Osteocyte (in vitro differentiated cells): ENCODE measurements at regions not wholly inside any gene's neighbourhood (a gene's known extent, or its start where the extent isn't known, plus 50 kb on each side); places are given as distances from the start of the nearest gene placed in this dataset.

ENCODE experiments used
- DNase-seq: peaks from one replicate; pipeline ENCODE4 v3.0.0; 2021; ENCODE audit warnings: mixed read lengths; ENCODE audit not compliant: unreplicated experiment; ENCODE audit errors: extremely low spot score
- H3K27ac Mint-ChIP-seq: one replicate; pipeline ENCODE4 v1.8.0; 2021; ENCODE audit warnings: mild to moderate bottlenecking, mixed read lengths; ENCODE audit not compliant: unreplicated experiment
- H3K27me3 Mint-ChIP-seq: one replicate; pipeline ENCODE4 v1.8.0; 2021; ENCODE audit warnings: mixed read lengths; ENCODE audit not compliant: unreplicated experiment
- H3K36me3 Mint-ChIP-seq: one replicate; pipeline ENCODE4 v1.8.0; 2021; ENCODE audit warnings: mixed read lengths; ENCODE audit not compliant: unreplicated experiment
- H3K4me1 Mint-ChIP-seq: one replicate; pipeline ENCODE4 v1.8.0; 2021; ENCODE audit warnings: mixed read lengths; ENCODE audit not compliant: unreplicated experiment
- H3K4me3 Mint-ChIP-seq: one replicate; pipeline ENCODE4 v1.8.0; 2021; ENCODE audit warnings: mild to moderate bottlenecking, moderate library complexity, mixed read lengths; ENCODE audit not compliant: unreplicated experiment
- H3K9me3 Mint-ChIP-seq: one replicate; pipeline ENCODE4 v1.8.0; 2021; ENCODE audit warnings: mixed read lengths; ENCODE audit not compliant: unreplicated experiment
- CTCF ChIP-seq: fragments of 200-600 bp; sonication (generic); IDR thresholded peaks from 2 replicates; pipeline ENCODE4 v1.5.0; 2021; ENCODE audit warnings: antibody characterized with exemption, mild to moderate bottlenecking, moderate library complexity

DNA sequence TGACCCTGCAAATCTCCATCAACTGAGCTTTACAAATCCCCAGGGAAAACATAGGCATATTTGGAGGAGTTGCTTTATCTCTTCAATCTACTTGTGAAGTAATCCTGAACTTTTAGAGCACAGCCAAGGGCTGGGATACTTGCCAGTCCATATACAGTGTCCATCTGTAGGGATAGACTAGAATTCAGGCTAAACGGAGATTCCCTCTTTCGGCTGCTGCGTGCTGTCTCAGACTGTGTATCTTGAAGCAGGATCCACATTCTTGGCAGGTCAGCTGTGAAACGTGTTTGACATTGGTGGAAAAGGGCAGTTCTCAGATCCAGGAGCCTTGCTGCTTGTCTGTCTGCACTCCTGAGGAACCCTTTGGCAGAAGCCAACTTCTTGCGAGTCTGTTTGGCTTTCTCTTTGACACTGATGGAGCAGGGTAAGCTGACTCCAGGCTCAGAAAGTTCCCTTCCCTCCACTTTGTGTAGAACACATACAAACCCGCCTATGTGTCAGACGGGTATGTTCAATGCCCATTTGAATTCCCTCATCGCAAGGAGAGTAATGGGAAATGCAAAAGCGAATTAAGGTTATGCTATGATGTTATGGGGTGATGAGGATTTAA, 221.8 kb downstream of the MAP2K4 start:
- Mint-ChIP-seq H3K27me3 (peaks cover 5% of the 10 kb centered on the region), H3K4me3 (no peak overlapping the region), H3K36me3 (no peaks in the 10 kb centered on the region), H3K9me3 (no peaks in the 10 kb centered on the region), H3K4me1 (no peaks in the 10 kb centered on the region), H3K27ac (no peak overlapping the region)
- DNase-seq, result no peak
- TF ChIP-seq CTCF, result no peak

GRCh38 chr17:12247761-12248160, 227.1 kb downstream of the MAP2K4 start:
- TF ChIP-seq CTCF, result no peak
- Mint-ChIP-seq H3K4me1 (no peaks in the 10 kb centered on the region), H3K36me3 (no peaks in the 10 kb centered on the region), H3K27me3 (peaks cover 5% of the 10 kb centered on the region), H3K4me3 (no peak overlapping the region), H3K9me3 (no peaks in the 10 kb centered on the region), H3K27ac (no peak overlapping the region)
- no peak for DNase-seq

DNA sequence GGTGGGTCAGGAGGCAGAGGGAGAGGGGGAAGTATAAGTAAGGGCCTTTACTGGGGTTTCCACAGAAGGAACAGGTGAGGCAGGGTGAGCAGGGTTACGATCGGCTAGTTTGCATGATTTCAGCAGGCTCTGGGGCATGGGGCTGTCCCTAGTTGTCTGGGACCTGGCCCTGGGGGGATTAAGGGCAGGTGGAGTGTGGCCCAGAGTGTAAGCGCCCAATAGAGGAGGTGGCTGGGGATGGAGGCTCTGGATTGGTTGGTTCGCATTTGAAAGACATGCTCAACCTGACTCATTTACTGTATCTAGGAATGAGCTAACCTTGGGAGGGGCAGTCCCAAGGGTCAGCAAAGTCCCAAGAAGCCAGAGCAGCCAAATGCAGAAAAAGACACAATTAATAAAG, 230.3 kb downstream of the MAP2K4 start:
- Mint-ChIP-seq H3K4me3 (no peak overlapping the region), H3K9me3 (no peaks in the 10 kb centered on the region), H3K36me3 (no peaks in the 10 kb centered on the region), H3K27me3 (no peaks in the 10 kb centered on the region), H3K4me1 (no peaks in the 10 kb centered on the region), H3K27ac (no peak overlapping the region)
- no peak for TF ChIP-seq CTCF
- no peak for DNase-seq

DNA sequence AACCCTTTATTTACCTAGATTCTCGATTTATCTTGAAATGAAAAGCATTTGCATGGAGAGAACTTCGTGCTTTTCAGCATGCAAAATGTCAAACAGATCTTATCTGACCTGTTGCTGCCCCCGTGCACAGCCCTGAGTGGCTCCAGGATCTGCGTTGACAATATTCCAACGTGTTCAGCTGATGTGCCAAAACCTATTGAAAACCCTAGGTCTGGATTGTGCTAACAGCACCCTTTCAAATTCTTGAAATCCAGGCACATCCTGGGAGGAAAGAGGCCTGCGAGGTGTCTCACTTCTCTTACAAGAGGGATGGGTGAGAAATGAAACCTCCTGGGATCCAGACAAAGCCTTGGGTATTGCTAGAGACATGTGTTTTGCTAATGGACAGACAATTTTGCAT, 231.8 kb downstream of the MAP2K4 start:
- DNase-seq, result no peak
- no peak overlapping the region for H3K4me3 Mint-ChIP-seq
- H3K27ac Mint-ChIP-seq, result no peak overlapping the region
- no peak for TF ChIP-seq CTCF
- peaks cover 4% of the 10 kb centered on the region for H3K4me1 Mint-ChIP-seq
- no peaks in the 10 kb centered on the region for H3K36me3 Mint-ChIP-seq
- no peaks in the 10 kb centered on the region for H3K27me3 Mint-ChIP-seq
- H3K9me3 Mint-ChIP-seq, result no peaks in the 10 kb centered on the region

DNA sequence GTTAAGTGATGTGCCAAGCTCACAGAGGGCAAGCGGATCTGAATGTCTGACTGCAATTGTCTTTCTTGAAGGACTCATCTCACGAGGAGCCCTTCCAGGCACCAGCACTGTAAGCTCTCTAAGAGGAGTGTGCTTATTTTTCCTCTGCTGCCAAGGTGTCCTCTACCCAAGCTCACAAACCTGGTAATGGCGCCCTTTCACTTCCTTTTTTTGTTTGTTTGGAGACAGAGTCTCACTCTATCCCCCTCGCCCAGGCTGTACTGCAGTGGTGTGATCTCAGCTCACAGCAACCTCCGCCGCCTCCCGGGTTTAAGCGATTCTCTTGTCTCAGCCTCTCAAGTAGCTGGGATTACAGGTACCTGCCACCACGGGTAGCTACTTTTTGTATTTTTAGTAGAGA, 233.8 kb downstream of the MAP2K4 start:
- Mint-ChIP-seq H3K36me3 (no peaks in the 10 kb centered on the region), H3K4me1 (peaks cover 4% of the 10 kb centered on the region), H3K4me3 (no peak overlapping the region), H3K9me3 (no peaks in the 10 kb centered on the region), H3K27me3 (no peaks in the 10 kb centered on the region), H3K27ac (no peak overlapping the region)
- no peak for DNase-seq
- no peak for TF ChIP-seq CTCF
